22Rv1 (cell line): ENCODE measurements at regions not wholly inside any gene's neighbourhood (a gene's known extent, or its start where the extent isn't known, plus 50 kb on each side); places are given as distances from the start of the nearest gene placed in this dataset.

ENCODE experiments used
- CTCF ChIP-seq: fragments of 450-650 bp; IDR thresholded peaks from 2 replicates; pipeline ENCODE4 v1.5.1; 2017; ENCODE audit warnings: mild to moderate bottlenecking
- ZFX ChIP-seq: fragments of 450-650 bp; IDR thresholded peaks from 2 replicates; pipeline ENCODE4 v1.6.1; 2017; ENCODE audit warnings: antibody characterized with exemption, borderline replicate concordance

GRCh38 chr17:12445331-12445730, 220.4 kb upstream of the MYOCD start:
- no peak for TF ChIP-seq CTCF
- no peak for TF ChIP-seq ZFX
